ENCODE measurements at regions not wholly inside any gene's neighbourhood (a gene's known extent, or its start where the extent isn't known, plus 50 kb on each side); places are given as distances from the start of the nearest gene placed in this dataset.

- TF ChIP-seq YY1 (IDR thresholded peaks at IDR 0.05; ENCODE audit: low read depth) (no peak), CREB1 (IDR thresholded peaks at IDR 0.05; ENCODE audit: low read depth) (no peak), TCF12 (IDR thresholded peaks at IDR 0.05; ENCODE audit: low read depth) (no peak), MAX (IDR thresholded peaks at IDR 0.05) (no peak)
Observed at GRCh38 chr11:122509091-122509490, 146.4 kb upstream of the UBASH3B start.
